Cardiac muscle cell (in vitro differentiated cells and primary cell): ENCODE measurements at regions not wholly inside any gene's neighbourhood (a gene's known extent, or its start where the extent isn't known, plus 50 kb on each side); places are given as distances from the start of the nearest gene placed in this dataset.
"Not testable (repeated sequence)": the region's sequence is repeated elsewhere in the genome, so short reads cannot be mapped to it uniquely, and the experiment has no call there.

Experiments
- DNase-seq, 2 donors: peaks; one replicate each; pipeline versions ENCODE4 v3.0.0 to v3.0.0-alpha.2; 2010 to 2017; ENCODE audit warnings: low read depth in 1 of 2, low spot score in 1 of 2
- H3K27ac ChIP-seq: fragments of 200-600 bp; sonication (generic); 2 replicates; pipeline ENCODE4 v1.5.1; 2016
- H3K27me3 ChIP-seq: fragments of 200-600 bp; sonication (generic); 2 replicates; pipeline ENCODE4 v1.6.0; 2016; ENCODE audit warnings: control low read depth
- H3K36me3 ChIP-seq: fragments of 200-600 bp; sonication (generic); 2 replicates; pipeline ENCODE4 v1.5.1; 2016; ENCODE audit warnings: control low read depth
- H3K4me1 ChIP-seq: fragments of 200-600 bp; sonication (generic); 2 replicates; pipeline ENCODE4 v1.8.1; 2017; ENCODE audit warnings: low read depth, mild to moderate bottlenecking, mixed run types
- H3K4me3 ChIP-seq: fragments of 200-600 bp; sonication (generic); 2 replicates; pipeline ENCODE4 v1.5.1; 2016; ENCODE audit warnings: mild to moderate bottlenecking
- H3K9me3 ChIP-seq: fragments of 200-600 bp; sonication (generic); 2 replicates; pipeline ENCODE4 v1.5.1; 2017; ENCODE audit warnings: low read depth, mild to moderate bottlenecking, control low read depth
- TF ChIP-seq, protein P1 (sequence below): IDR thresholded peaks from 2 replicates; pipeline ENCODE4 v1.5.1; 2012; ENCODE audit warnings: low read depth, mild to moderate bottlenecking, low read length

DNA sequence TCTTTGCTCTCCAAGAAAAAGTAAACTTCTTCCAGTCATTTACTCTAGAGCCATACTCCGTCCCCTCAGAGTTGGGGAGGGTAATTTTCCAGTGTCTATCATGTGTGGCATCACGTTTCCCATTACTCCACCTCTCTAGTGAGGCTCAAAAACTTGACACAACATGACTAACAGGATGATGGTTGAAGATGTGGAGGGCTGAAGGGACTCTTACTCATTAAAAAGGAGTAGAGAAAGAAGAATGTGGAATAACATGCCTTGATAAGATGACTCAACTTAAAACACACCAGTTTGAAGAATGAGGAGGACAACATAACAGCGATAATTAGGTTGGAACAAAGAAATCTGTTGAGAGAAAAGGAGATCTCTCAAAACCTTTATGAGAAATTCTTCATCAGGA, 894.3 kb downstream of the OTOL1 start:
- H3K9me3 ChIP-seq, result no peaks in the 10 kb centered on the region
- H3K27ac ChIP-seq, result no peak overlapping the region
- no peak overlapping the region for H3K4me3 ChIP-seq
- H3K4me1 ChIP-seq, result no peaks in the 10 kb centered on the region
- H3K27me3 ChIP-seq, result no peaks in the 10 kb centered on the region
- H3K36me3 ChIP-seq, result no peaks in the 10 kb centered on the region
- DNase-seq, result peak in 1 of 2 donors; percentile 42
- TF ChIP-seq, protein P1, sequence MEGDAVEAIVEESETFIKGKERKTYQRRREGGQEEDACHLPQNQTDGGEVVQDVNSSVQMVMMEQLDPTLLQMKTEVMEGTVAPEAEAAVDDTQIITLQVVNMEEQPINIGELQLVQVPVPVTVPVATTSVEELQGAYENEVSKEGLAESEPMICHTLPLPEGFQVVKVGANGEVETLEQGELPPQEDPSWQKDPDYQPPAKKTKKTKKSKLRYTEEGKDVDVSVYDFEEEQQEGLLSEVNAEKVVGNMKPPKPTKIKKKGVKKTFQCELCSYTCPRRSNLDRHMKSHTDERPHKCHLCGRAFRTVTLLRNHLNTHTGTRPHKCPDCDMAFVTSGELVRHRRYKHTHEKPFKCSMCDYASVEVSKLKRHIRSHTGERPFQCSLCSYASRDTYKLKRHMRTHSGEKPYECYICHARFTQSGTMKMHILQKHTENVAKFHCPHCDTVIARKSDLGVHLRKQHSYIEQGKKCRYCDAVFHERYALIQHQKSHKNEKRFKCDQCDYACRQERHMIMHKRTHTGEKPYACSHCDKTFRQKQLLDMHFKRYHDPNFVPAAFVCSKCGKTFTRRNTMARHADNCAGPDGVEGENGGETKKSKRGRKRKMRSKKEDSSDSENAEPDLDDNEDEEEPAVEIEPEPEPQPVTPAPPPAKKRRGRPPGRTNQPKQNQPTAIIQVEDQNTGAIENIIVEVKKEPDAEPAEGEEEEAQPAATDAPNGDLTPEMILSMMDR, result no peak

DNA sequence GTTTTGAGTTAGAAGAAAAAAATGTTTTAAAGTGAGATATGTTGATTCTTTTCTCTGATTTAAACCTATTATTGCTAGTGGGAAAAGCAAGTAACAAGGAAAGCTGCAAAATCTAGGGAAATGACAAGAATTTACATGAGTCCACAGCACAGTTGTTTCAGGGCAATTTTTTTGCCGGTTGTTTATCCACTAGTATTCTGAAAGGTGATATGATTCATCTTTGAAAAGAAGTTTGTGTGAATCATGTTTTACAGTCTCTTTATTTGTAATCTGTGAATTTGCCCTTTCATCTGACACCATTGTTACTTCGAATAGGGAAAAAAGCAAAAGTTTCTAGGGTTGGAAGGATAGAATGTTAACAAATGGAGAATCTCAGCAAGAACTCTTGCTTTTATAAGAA, 894.7 kb downstream of the OTOL1 start:
- Histone ChIP-seq H3K4me3 (no peak overlapping the region), H3K4me1 (no peaks in the 10 kb centered on the region), H3K27ac (no peak overlapping the region), H3K36me3 (no peaks in the 10 kb centered on the region), H3K9me3 (no peaks in the 10 kb centered on the region), H3K27me3 (no peaks in the 10 kb centered on the region)
- TF ChIP-seq, protein P1, result no peak
- DNase-seq, result peak in 1 of 2 donors; percentile 23

DNA sequence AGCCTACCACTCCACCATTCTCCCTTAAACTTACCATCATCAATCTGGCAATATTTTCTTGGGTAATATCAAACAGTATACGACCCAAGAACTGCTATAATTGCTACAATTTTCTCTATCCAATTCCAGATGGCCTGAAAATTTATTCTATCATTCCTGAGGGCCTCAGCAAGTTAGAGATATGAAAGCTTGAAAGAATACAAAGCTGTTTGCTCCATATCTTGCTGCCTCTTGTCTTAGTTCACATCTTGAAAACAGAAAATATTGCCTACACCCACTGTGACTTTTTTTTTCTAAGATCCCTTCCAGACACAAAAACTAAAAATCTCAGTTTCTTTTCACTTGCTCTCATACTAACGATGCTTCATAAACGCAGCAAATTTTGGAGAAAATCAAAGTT, 898.9 kb downstream of the OTOL1 start:
- Histone ChIP-seq H3K4me1 (no peaks in the 10 kb centered on the region), H3K36me3 (no peaks in the 10 kb centered on the region), H3K27me3 (no peaks in the 10 kb centered on the region), H3K9me3 (no peaks in the 10 kb centered on the region), H3K27ac (no peak overlapping the region), H3K4me3 (no peak overlapping the region)
- TF ChIP-seq, protein P1, result no peak
- DNase-seq, result no peak

DNA sequence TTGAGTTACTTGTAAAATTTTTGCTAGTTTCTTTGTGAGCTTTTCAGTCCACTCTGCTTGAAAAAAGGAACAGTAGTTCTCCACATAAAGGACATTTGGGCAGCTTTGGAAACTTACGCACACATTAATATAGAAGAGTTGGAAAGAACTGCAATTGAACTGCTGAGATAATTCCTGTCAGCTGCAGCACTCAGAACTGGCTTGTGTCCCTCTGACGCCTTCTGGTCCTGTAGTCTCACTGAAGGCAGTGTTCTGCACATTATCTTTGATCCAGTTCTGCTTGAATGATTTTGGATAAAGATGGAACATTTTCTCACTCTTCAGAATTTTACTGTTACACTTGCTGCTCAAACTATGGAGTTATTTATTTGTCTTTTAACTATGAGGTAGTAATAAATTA, 901.9 kb downstream of the OTOL1 start:
- DNase-seq, result no peak
- Histone ChIP-seq H3K27me3 (no peaks in the 10 kb centered on the region), H3K9me3 (no peaks in the 10 kb centered on the region), H3K27ac (no peak overlapping the region), H3K4me3 (no peak overlapping the region), H3K36me3 (no peaks in the 10 kb centered on the region), H3K4me1 (no peaks in the 10 kb centered on the region)
- TF ChIP-seq, protein P1, result no peak

DNA sequence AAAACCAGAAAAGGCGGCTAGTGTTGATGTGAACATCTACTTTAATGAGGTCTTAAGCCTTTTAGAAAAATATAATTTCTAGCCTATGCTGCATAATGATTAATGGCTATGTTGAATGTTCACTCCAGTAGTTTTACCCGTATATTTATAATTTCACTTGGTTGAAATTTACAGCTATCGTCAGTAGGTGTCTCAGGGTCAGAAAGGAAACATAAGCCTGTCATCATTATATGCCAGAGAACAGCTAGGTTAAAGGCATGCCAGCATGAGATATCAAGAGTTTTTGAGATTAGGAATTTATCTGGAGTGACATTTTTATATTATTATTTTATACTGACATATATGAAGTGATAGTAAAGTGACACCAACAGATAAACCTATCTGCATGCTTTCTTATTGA, 904.1 kb downstream of the OTOL1 start:
- Histone ChIP-seq H3K9me3 (no peaks in the 10 kb centered on the region), H3K27ac (no peak overlapping the region), H3K36me3 (no peaks in the 10 kb centered on the region), H3K4me3 (no peak overlapping the region), H3K27me3 (no peaks in the 10 kb centered on the region), H3K4me1 (no peaks in the 10 kb centered on the region)
- no peak for DNase-seq
- TF ChIP-seq, protein P1, result no peak

DNA sequence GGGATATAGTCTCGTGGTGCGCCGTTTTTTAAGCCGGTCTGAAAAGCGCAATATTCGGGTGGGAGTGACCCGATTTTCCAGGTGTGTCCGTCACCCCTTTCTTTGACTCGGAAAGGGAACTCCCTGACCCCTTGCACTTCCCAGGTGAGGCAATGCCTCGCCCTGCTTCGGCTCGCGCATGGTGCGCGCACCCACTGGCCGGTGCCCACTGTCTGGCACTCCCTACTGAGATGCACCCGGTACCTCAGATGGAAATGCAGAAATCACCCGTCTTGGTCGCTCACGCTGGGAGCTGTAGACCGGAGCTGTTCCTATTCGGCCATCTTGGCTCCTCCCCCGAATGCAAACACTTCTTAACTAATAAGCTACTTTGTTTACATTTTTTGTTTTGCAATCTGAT, 914.9 kb downstream of the OTOL1 start:
- not testable (repeated sequence) for H3K9me3 ChIP-seq, DNase-seq

More for the DNA sequence above, 914.9 kb downstream of the OTOL1 start:
- not testable (repeated sequence) for H3K4me3 ChIP-seq, H3K4me1 ChIP-seq, H3K27ac ChIP-seq, H3K36me3 ChIP-seq, H3K27me3 ChIP-seq
